Osteocyte (in vitro differentiated cells): ENCODE measurements at regions not wholly inside any gene's neighbourhood (a gene's known extent, or its start where the extent isn't known, plus 50 kb on each side); places are given as distances from the start of the nearest gene placed in this dataset.

Experiments used
- DNase-seq: peaks from one replicate; pipeline ENCODE4 v3.0.0; 2021; ENCODE audit warnings: mixed read lengths; ENCODE audit not compliant: unreplicated experiment; ENCODE audit errors: extremely low spot score
- H3K27ac Mint-ChIP-seq: one replicate; pipeline ENCODE4 v1.8.0; 2021; ENCODE audit warnings: mild to moderate bottlenecking, mixed read lengths; ENCODE audit not compliant: unreplicated experiment
- H3K27me3 Mint-ChIP-seq: one replicate; pipeline ENCODE4 v1.8.0; 2021; ENCODE audit warnings: mixed read lengths; ENCODE audit not compliant: unreplicated experiment
- H3K36me3 Mint-ChIP-seq: one replicate; pipeline ENCODE4 v1.8.0; 2021; ENCODE audit warnings: mixed read lengths; ENCODE audit not compliant: unreplicated experiment
- H3K4me1 Mint-ChIP-seq: one replicate; pipeline ENCODE4 v1.8.0; 2021; ENCODE audit warnings: mixed read lengths; ENCODE audit not compliant: unreplicated experiment
- H3K4me3 Mint-ChIP-seq: one replicate; pipeline ENCODE4 v1.8.0; 2021; ENCODE audit warnings: mild to moderate bottlenecking, moderate library complexity, mixed read lengths; ENCODE audit not compliant: unreplicated experiment
- H3K9me3 Mint-ChIP-seq: one replicate; pipeline ENCODE4 v1.8.0; 2021; ENCODE audit warnings: mixed read lengths; ENCODE audit not compliant: unreplicated experiment
- TF ChIP-seq, protein P1 (sequence below): fragments of 200-600 bp; sonication (generic); IDR thresholded peaks from 2 replicates; pipeline ENCODE4 v1.5.0; 2021; ENCODE audit warnings: antibody characterized with exemption, mild to moderate bottlenecking, moderate library complexity

DNA sequence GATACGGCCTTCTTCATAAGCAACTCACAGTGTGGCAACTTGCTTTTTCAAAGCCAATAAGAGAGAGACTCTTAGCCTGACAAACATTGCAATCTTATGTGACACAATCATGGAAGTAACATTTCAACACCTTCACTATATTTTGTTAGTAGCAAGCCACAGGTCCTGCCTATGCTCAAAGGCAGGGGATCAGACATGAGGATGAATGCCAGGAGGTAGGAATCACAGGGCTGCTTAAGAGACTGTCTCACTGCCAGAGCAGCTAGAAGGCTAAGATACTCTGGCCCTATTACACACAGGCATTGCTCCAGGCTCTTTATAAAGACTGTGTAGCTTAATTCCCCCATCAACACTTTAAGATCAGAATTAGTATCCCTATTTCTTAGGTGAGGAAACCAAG, 236.2 kb upstream of the KAZN start:
- Mint-ChIP-seq H3K9me3 (peaks cover 19% of the 10 kb centered on the region), H3K36me3 (no peaks in the 10 kb centered on the region), H3K4me1 (no peaks in the 10 kb centered on the region), H3K27me3 (peaks cover 2% of the 10 kb centered on the region), H3K27ac (no peak overlapping the region), H3K4me3 (no peak overlapping the region)
- DNase-seq, result no peak
- TF ChIP-seq, protein P1, sequence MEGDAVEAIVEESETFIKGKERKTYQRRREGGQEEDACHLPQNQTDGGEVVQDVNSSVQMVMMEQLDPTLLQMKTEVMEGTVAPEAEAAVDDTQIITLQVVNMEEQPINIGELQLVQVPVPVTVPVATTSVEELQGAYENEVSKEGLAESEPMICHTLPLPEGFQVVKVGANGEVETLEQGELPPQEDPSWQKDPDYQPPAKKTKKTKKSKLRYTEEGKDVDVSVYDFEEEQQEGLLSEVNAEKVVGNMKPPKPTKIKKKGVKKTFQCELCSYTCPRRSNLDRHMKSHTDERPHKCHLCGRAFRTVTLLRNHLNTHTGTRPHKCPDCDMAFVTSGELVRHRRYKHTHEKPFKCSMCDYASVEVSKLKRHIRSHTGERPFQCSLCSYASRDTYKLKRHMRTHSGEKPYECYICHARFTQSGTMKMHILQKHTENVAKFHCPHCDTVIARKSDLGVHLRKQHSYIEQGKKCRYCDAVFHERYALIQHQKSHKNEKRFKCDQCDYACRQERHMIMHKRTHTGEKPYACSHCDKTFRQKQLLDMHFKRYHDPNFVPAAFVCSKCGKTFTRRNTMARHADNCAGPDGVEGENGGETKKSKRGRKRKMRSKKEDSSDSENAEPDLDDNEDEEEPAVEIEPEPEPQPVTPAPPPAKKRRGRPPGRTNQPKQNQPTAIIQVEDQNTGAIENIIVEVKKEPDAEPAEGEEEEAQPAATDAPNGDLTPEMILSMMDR, result no peak

DNA sequence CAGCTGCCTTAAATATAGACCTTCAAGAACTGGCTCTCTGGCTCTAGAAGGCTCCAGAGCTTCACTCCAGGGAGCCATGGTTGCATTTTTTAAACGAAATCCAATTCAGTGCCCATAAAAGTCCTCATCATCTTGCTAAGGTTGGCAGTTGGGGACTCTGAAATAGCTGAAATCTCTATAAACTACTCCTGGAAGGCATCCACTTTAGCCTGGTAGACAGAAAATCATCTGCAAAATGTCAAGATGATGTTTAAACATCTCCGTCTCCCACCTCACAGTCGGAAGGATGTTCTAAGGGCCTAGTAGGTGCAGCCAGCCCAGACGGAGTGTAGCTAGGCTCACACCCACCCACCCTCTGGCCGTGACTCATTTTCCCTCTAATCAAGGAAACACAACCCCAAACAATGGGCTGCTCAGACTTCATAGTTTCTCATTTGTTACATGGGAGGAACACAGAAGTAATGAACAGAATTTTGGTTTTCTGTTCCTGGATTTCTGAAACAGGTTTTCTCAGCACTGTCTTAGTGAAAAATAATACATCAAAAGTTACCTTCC, 235.4 kb upstream of the KAZN start:
- DNase-seq, result no peak
- TF ChIP-seq, protein P1, result no peak
- H3K4me1 Mint-ChIP-seq, result no peaks in the 10 kb centered on the region
- no peaks in the 10 kb centered on the region for H3K36me3 Mint-ChIP-seq
- H3K9me3 Mint-ChIP-seq, result peaks cover 11% of the 10 kb centered on the region
- no peak overlapping the region for H3K4me3 Mint-ChIP-seq
- no peak overlapping the region for H3K27ac Mint-ChIP-seq
- H3K27me3 Mint-ChIP-seq, result peaks cover under 1% of the 10 kb centered on the region

DNA sequence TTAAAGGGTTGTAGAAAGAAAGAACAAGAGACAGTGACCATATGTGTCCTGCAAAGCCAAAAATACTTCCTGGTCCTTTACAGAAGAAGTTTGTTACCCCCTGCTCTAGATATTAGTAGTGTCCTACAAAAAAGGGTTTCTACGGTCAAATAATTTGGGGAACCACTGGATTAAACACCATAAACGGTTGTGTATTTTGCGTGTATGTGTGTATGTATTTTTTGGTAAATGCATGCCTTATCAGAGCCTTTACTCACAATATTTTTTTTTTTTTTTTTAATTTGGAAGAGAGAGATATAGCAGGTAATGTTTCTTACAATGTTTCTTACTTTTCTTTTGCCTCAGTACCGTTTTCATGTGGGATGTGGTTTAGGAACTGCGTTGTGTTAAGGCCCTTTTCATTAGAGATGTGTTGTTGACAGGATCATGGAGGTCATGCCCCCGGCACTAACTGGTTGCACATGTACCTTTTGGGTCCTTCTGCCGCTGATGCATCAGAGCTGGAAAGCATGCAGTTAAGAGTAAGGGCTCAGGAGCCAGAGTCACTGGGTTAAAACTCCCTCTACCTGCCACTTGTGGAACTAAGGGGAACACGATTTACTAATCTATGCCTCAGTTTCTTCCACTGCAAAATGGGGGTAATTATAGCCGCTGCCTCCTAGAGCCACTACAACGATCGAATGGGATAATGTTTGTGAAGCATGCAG, 234.6 kb upstream of the KAZN start:
- no peak for DNase-seq
- H3K4me3 Mint-ChIP-seq, result no peak overlapping the region
- no peak overlapping the region for H3K27ac Mint-ChIP-seq
- TF ChIP-seq, protein P1, result no peak
- H3K36me3 Mint-ChIP-seq, result no peaks in the 10 kb centered on the region
- H3K27me3 Mint-ChIP-seq, result no peaks in the 10 kb centered on the region
- H3K9me3 Mint-ChIP-seq, result peaks cover 4% of the 10 kb centered on the region
- H3K4me1 Mint-ChIP-seq, result no peaks in the 10 kb centered on the region

DNA sequence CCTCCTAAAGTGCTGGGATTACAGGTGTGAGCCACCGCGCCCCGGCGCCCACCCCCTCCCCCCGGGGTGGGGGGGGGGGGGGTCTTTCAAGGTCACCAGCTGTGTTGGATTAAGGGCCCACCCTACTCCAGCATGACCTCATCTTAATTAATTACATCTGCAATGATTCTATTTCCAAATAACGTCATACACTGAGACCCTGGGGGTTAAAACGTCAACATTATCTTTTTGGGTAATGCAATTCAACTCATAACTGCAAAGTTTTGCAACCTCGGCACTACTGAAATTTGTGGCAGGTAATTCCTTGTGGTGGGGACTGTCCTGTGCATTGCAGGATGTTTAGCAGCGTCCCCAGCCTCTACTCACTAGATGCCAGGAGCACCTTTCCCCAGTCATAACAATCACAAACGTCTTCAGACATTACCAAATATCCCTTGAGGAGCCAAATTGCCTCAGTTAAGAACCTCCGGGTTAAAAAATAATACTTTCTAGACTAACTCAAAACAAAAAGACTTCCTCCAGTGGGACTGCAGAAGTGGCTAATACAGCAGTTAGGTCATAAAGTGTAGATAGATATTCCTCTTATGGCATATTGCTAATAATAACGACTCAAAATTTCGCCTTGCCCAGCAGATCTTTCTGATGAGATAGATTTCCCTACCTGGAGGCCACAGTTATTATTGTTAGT, 233.0 kb upstream of the KAZN start:
- no peak overlapping the region for H3K27ac Mint-ChIP-seq
- H3K27me3 Mint-ChIP-seq, result no peaks in the 10 kb centered on the region
- H3K9me3 Mint-ChIP-seq, result peaks cover 4% of the 10 kb centered on the region
- DNase-seq, result no peak
- no peaks in the 10 kb centered on the region for H3K36me3 Mint-ChIP-seq
- TF ChIP-seq, protein P1, result no peak
- no peak overlapping the region for H3K4me3 Mint-ChIP-seq
- H3K4me1 Mint-ChIP-seq, result no peaks in the 10 kb centered on the region
